ENCODE measurements at regions not wholly inside any gene's neighbourhood (a gene's known extent, or its start where the extent isn't known, plus 50 kb on each side); places are given as distances from the start of the nearest gene placed in this dataset.

DNA sequence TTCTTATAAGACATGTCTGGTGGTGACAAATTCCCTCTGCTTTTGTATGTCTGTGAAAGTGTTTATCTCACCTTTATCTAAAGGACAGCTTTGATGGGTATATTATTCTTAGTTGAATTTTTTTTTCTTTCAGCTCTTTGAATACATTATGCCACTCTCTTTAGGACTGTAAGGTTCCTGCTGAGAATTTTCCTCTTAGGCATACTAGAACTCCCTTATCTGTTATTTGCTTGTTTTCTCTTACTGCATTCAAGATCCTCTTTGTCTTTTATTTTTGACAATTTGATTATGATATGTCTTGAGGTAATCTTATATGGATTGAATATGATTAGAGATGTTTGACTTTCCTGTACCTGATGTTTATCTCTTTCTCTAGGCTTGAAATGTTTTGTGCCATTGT, 1328.4 kb downstream of the PCDH9 start:
- no peaks in the 10 kb centered on the region for H3K79me1 ChIP-seq (ENCODE audit: low read depth in 1 of 2, low read length in 2 of 2)
- no peak overlapping the region; the same call in 1 of the 2 replicates for H3K56ac ChIP-seq (ENCODE audit: extremely low read depth, insufficient read depth, low read length)
- H4K91ac ChIP-seq (ENCODE audit: insufficient read depth, low read depth, low read length): no peak overlapping the region
- no peak overlapping the region for H3K4me2 ChIP-seq (ENCODE audit: low read depth, low read length)
- CTCF ChIA-PET: no interaction called here
- no peaks in the 10 kb centered on the region for H3K36me3 ChIP-seq (ENCODE audit: control insufficient read depth, insufficient read depth, low read length)
- H2AK9ac ChIP-seq (replicated peaks; ENCODE audit: low read depth, low read length, poor library complexity): no peak overlapping the region
- no peak overlapping the region for H2AK5ac ChIP-seq (ENCODE audit: low read depth, low read length)
- intact Hi-C loops (cut with micrococcal nuclease): no loop called here
- no peaks in the 10 kb centered on the region for H3K27me3 ChIP-seq (ENCODE audit: control insufficient read depth, insufficient read depth, low read length)
- H2BK120ac ChIP-seq (ENCODE audit: low read depth, low read length): no peak overlapping the region
- H3K27ac ChIP-seq (ENCODE audit: insufficient read depth, low read length): no peak overlapping the region
- in situ Hi-C loops (cut with MboI; ENCODE audit: low sequenced_read_pairs): no loop called here
- H4K8ac ChIP-seq (ENCODE audit: low read depth in 2 of 2, low read length in 2 of 2): no peak overlapping the region
- POLR2A ChIA-PET (ENCODE audit: unreplicated experiment): no interaction called here
- H2BK5ac ChIP-seq (ENCODE audit: low read depth, low read length, poor library complexity, severe bottlenecking): no peak overlapping the region
- no peak overlapping the region for H2BK20ac ChIP-seq (ENCODE audit: low read depth, low read length)
- H3K18ac ChIP-seq (ENCODE audit: low read depth, low read length): no peak overlapping the region
- H3K23ac ChIP-seq (ENCODE audit: low read depth, low read length): no peak overlapping the region
- no peaks in the 10 kb centered on the region for H3K4me1 ChIP-seq (ENCODE audit: control insufficient read depth, insufficient read depth, low read length)
- no peak for TF ChIP-seq SMC3 (IDR thresholded peaks at IDR 0.05; ENCODE audit: low read depth, low read length)
- TF ChIP-seq, protein P1, sequence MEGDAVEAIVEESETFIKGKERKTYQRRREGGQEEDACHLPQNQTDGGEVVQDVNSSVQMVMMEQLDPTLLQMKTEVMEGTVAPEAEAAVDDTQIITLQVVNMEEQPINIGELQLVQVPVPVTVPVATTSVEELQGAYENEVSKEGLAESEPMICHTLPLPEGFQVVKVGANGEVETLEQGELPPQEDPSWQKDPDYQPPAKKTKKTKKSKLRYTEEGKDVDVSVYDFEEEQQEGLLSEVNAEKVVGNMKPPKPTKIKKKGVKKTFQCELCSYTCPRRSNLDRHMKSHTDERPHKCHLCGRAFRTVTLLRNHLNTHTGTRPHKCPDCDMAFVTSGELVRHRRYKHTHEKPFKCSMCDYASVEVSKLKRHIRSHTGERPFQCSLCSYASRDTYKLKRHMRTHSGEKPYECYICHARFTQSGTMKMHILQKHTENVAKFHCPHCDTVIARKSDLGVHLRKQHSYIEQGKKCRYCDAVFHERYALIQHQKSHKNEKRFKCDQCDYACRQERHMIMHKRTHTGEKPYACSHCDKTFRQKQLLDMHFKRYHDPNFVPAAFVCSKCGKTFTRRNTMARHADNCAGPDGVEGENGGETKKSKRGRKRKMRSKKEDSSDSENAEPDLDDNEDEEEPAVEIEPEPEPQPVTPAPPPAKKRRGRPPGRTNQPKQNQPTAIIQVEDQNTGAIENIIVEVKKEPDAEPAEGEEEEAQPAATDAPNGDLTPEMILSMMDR (conservative IDR thresholded peaks at IDR 0.05; ENCODE audit: low read depth, low read length): no peak
- TF ChIP-seq POLR2A (IDR thresholded peaks at IDR 0.05; ENCODE audit: low read depth, low read length): no peak
- TF ChIP-seq MAFK (IDR thresholded peaks at IDR 0.05; ENCODE audit: low read depth, low read length): no peak
- TF ChIP-seq BHLHE40 (IDR thresholded peaks at IDR 0.05; ENCODE audit: low read depth, low read length): no peak
- TF ChIP-seq MAZ (IDR thresholded peaks at IDR 0.05; ENCODE audit: borderline replicate concordance, low read depth, low read length): no peak
- no peak for TF ChIP-seq NFE2L2 (IDR thresholded peaks at IDR 0.05; ENCODE audit: low read depth, low read length)
- no peak for TF ChIP-seq CEBPB (IDR thresholded peaks at IDR 0.05; ENCODE audit: low read depth, low read length)
- TF ChIP-seq RCOR1 (IDR thresholded peaks at IDR 0.05; ENCODE audit: insufficient replicate concordance, low read length): no peak
- TF ChIP-seq, protein P2, sequence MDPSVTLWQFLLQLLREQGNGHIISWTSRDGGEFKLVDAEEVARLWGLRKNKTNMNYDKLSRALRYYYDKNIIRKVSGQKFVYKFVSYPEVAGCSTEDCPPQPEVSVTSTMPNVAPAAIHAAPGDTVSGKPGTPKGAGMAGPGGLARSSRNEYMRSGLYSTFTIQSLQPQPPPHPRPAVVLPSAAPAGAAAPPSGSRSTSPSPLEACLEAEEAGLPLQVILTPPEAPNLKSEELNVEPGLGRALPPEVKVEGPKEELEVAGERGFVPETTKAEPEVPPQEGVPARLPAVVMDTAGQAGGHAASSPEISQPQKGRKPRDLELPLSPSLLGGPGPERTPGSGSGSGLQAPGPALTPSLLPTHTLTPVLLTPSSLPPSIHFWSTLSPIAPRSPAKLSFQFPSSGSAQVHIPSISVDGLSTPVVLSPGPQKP (IDR thresholded peaks at IDR 0.05; ENCODE audit: borderline replicate concordance, low read depth, low read length): no peak
- no peak for TF ChIP-seq CHD1 (IDR thresholded peaks at IDR 0.05; ENCODE audit: low read depth, low read length)
- no peak overlapping the region for H4K5ac ChIP-seq (ENCODE audit: low read depth, low read length)
- no peaks in the 10 kb centered on the region for H3K9me1 ChIP-seq (ENCODE audit: insufficient read depth, low read length)
- no peak overlapping the region for H3K4me3 ChIP-seq (ENCODE audit: insufficient read depth, low read depth, low read length)
- H4K20me1 ChIP-seq (ENCODE audit: insufficient read depth, low read length): no peaks in the 10 kb centered on the region
- no peak overlapping the region for H3K4ac ChIP-seq (ENCODE audit: low read depth, low read length)
- dilution Hi-C loops (cut with HindIII; ENCODE audit: low sequenced_read_pairs, unreplicated experiment): no loop called here
- no peak overlapping the region for H2AFZ ChIP-seq (replicated peaks; ENCODE audit: low read length, poor library complexity)
- ATAC-seq (ENCODE audit: low read depth) (no peak), DNase-seq (no peak)
- BruUV-seq (replicated peaks): no TSS peak
- H2BK15ac ChIP-seq (ENCODE audit: low read depth, low read length): no peak overlapping the region
- H3K9ac ChIP-seq (ENCODE audit: low read depth, low read length): no peak overlapping the region
- no peak overlapping the region for H3K14ac ChIP-seq (replicated peaks; ENCODE audit: low read depth, low read length)
- H3K9me3 ChIP-seq (ENCODE audit: control insufficient read depth, insufficient read depth, low read length): no peaks in the 10 kb centered on the region
